RWPE2 (cell line): ENCODE measurements at regions not wholly inside any gene's neighbourhood (a gene's known extent, or its start where the extent isn't known, plus 50 kb on each side); places are given as distances from the start of the nearest gene placed in this dataset.
"Not testable (repeated sequence)": the region's sequence is repeated elsewhere in the genome, so short reads cannot be mapped to it uniquely, and the experiment has no call there.

Experiments
- ATAC-seq: fragments of 200-7000 bp; cut with Tn5 transposase; 3 replicates; pipeline ENCODE4 v1.9.1; 2021; ENCODE audit warnings: low read depth
- DNase-seq: peaks from one replicate; pipeline ENCODE4 v3.0.0-alpha.2; 2020; ENCODE audit warnings: low spot score
- H3K27ac ChIP-seq: fragments of 450-650 bp; 2 replicates; pipeline ENCODE4 v1.5.1; 2017; ENCODE audit warnings: mild to moderate bottlenecking; ENCODE audit not compliant: poor library complexity, severe bottlenecking
- H3K27me3 ChIP-seq: fragments of 250-450 bp; sonication (Bioruptor Pico); 2 replicates; pipeline ENCODE4 v1.5.1; 2021; ENCODE audit warnings: mild to moderate bottlenecking, moderate library complexity; ENCODE audit not compliant: insufficient read depth, poor library complexity, severe bottlenecking
- H3K36me3 ChIP-seq: fragments of 250-450 bp; sonication (Bioruptor Pico); 2 replicates; pipeline ENCODE4 v1.5.1; 2020; ENCODE audit warnings: low read depth, mild to moderate bottlenecking, moderate library complexity
- H3K4me1 ChIP-seq: fragments of 250-450 bp; sonication (Bioruptor Pico); 2 replicates; pipeline ENCODE4 v1.5.1; 2021; ENCODE audit warnings: mild to moderate bottlenecking, moderate library complexity; ENCODE audit not compliant: insufficient read depth, poor library complexity, severe bottlenecking
- H3K4me3 ChIP-seq: fragments of 250-450 bp; sonication (Bioruptor Pico); 2 replicates; pipeline ENCODE4 v1.5.1; 2021; ENCODE audit warnings: mild to moderate bottlenecking, moderate library complexity; ENCODE audit not compliant: severe bottlenecking
- H3K9me3 ChIP-seq: fragments of 250-450 bp; sonication (Bioruptor Pico); 2 replicates; pipeline ENCODE4 v1.5.1; 2021; ENCODE audit warnings: mild to moderate bottlenecking, moderate library complexity; ENCODE audit not compliant: severe bottlenecking
- TF ChIP-seq, protein P1 (sequence below): fragments of 450-650 bp; IDR thresholded peaks from one replicate; pipeline ENCODE4 v1.5.1; 2017; ENCODE audit warnings: mild to moderate bottlenecking, moderate library complexity; ENCODE audit not compliant: poor library complexity, severe bottlenecking

DNA sequence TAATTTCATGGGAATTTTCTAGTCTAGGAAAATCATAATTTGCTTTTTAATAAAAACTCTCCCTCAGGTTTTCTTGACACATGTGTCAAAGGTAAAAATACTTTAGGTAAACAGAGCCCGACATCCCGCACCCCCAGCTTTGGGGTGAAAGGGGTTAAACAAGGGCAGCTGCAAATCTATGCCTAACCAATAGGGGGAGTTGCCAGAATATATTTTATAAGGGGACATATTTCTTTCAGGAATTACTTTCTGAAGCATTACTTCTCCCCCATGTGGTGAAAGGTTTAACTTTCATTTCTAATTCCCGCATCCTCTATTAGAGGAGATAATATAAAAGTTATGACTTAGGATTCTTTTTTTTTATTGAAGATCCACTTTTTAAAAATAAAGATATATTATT lies 53.9 kb upstream of the HEPH start:
- Histone ChIP-seq H3K27ac (no peak overlapping the region), H3K4me3 (no peak overlapping the region), H3K27me3 (no peaks in the 10 kb centered on the region), H3K36me3 (no peaks in the 10 kb centered on the region), H3K9me3 (no peaks in the 10 kb centered on the region), H3K4me1 (no peaks in the 10 kb centered on the region)
- ATAC-seq (no peak), DNase-seq (no peak)
- TF ChIP-seq, protein P1, sequence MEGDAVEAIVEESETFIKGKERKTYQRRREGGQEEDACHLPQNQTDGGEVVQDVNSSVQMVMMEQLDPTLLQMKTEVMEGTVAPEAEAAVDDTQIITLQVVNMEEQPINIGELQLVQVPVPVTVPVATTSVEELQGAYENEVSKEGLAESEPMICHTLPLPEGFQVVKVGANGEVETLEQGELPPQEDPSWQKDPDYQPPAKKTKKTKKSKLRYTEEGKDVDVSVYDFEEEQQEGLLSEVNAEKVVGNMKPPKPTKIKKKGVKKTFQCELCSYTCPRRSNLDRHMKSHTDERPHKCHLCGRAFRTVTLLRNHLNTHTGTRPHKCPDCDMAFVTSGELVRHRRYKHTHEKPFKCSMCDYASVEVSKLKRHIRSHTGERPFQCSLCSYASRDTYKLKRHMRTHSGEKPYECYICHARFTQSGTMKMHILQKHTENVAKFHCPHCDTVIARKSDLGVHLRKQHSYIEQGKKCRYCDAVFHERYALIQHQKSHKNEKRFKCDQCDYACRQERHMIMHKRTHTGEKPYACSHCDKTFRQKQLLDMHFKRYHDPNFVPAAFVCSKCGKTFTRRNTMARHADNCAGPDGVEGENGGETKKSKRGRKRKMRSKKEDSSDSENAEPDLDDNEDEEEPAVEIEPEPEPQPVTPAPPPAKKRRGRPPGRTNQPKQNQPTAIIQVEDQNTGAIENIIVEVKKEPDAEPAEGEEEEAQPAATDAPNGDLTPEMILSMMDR = peak; percentile 57

DNA sequence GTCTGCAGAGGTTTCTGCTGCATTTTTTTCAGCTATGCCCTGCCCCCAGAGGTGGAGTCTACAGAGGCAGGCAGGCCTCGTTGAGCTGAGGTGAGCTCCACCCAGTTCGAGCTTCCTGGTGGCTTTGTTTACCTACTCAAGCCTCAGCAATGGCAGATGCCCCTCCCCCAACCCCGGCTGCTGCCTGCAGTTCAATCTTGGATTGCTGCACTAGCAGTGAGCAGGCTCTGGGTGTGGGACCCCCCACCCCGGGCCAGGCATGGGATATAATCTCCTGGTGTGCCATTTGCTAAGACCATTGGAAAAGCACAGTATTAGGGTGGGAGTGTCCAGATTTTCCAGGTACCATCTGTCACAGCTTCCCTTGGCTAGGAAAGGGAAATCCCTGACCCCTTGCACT lies 56.2 kb upstream of the HEPH start:
- H3K27me3 ChIP-seq, H3K4me1 ChIP-seq, H3K36me3 ChIP-seq, H3K9me3 ChIP-seq, ATAC-seq, DNase-seq, H3K27ac ChIP-seq, H3K4me3 ChIP-seq: not testable (repeated sequence)

DNA sequence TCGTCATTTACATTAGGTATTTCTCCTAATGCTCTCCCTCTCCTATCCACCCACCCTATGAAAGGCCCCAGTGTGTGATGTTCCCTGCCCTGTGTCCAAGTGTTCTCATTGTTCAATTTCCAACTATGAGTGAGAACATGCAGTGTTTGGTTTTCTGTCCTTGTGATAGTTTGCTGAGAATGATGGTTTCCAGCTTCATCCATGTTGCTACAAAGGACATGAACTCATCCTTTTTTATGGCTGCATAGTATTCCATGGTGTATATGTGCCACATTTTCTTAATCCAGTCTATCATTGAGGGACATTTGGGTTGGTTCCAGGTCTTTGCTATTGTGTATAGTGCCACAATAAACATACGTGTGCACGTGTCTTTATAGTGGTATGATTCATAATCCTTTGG lies 61.6 kb upstream of the HEPH start:
- H3K36me3 ChIP-seq, ATAC-seq, DNase-seq, H3K4me3 ChIP-seq, H3K27me3 ChIP-seq, H3K27ac ChIP-seq, H3K4me1 ChIP-seq, H3K9me3 ChIP-seq: not testable (repeated sequence)

DNA sequence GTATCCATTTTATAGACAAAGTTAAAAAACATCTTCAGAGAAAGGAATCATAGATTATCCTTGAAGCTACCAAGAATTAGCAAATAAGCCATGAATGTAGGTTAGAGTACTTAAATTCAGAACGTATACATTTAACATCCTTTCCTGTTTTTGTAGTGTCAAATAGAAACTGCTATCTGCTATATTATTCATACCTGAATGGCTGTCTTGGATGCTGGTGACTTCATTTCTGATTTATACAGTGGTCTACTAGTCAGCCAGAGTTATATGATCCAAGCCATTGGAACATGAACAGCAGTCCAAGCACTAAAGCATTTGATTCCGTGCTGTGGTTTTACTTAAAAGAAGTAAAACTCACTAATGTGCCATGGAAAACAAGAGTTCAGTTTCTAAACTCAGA lies 58.3 kb upstream of the VSIG4 start:
- ATAC-seq (no peak), DNase-seq (no peak)
- Histone ChIP-seq H3K4me1 (no peaks in the 10 kb centered on the region), H3K36me3 (no peaks in the 10 kb centered on the region), H3K27me3 (no peaks in the 10 kb centered on the region), H3K4me3 (no peak overlapping the region), H3K9me3 (no peaks in the 10 kb centered on the region), H3K27ac (no peak overlapping the region)
- TF ChIP-seq, protein P1 = no peak

DNA sequence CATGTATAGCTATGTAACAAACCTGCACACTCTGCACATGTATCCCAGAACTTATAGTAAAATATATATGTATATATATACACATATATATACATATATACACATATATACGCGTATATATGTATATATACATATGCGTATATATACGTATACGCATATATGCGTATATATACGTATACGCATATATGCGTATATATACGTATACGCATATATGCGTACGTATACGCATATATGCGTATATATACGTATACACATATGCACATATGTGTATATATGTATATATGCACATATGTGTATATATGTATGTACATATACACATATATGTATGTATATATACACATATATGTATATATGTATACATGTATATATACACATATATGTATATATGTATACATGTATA lies 57.1 kb upstream of the VSIG4 start:
- H3K4me3 ChIP-seq, H3K27me3 ChIP-seq, H3K4me1 ChIP-seq, ATAC-seq, H3K27ac ChIP-seq, DNase-seq, H3K9me3 ChIP-seq, H3K36me3 ChIP-seq: not testable (repeated sequence)

DNA sequence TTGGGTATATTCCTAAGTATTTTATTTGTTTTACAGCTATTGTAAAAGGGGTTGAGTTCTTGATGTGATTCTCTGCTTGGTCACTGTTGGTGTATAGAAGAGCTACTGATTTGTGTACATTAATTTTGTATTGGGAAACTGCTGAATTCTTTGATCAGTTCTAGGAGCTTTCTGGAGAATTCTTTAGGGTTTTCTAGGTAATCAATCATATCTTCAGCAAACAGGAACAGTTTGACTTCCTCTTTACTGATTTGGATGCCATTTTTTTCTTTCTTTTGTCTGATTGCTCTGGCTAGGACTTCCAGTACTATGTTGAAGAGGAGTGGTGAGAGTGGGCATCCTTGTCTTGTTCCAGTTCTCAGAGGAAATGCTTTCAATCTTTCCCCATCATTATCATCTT lies 50.1 kb upstream of the VSIG4 start:
- not testable (repeated sequence) for H3K4me1 ChIP-seq, H3K36me3 ChIP-seq, DNase-seq, H3K9me3 ChIP-seq, ATAC-seq, H3K27me3 ChIP-seq, H3K27ac ChIP-seq, H3K4me3 ChIP-seq
